ENCODE measurements at regions not wholly inside any gene's neighbourhood (a gene's known extent, or its start where the extent isn't known, plus 50 kb on each side); places are given as distances from the start of the nearest gene placed in this dataset.
A peak's percentile ranks its signal among the peaks of the same experiment; 100 is the strongest.
"Not testable (repeated sequence)": the region's sequence is repeated elsewhere in the genome, so short reads cannot be mapped to it uniquely, and the experiment has no call there.

GRCh38 chrX:54640736-54641135 is 110.7 kb downstream of the GNL3L start:
- intact Hi-C loops (cut with DNase I), result loop anchor here (5.0 kb wide), 2 partner anchors 158 to 417 kb away; no protein-coding TSS in a partner anchor
- H3K4me1 ChIP-seq, result no peaks in the 10 kb centered on the region
- H3K36me3 ChIP-seq, result no peaks in the 10 kb centered on the region
- DNase-seq (ENCODE audit: low spot score in 2 of 2), result no peak
- H3K27ac ChIP-seq, result peak overlapping the region; percentile 80 to 87
- no peak for TF ChIP-seq CTCF (IDR thresholded peaks at IDR 0.05)
- H3K27me3 ChIP-seq, result no peaks in the 10 kb centered on the region
- H3K4me3 ChIP-seq, result no peak overlapping the region
- H3K9me3 ChIP-seq, result no peaks in the 10 kb centered on the region

- no peak for DNase-seq (ENCODE audit: low spot score in 2 of 2)
- Histone ChIP-seq H3K4me1 (no peaks in the 10 kb centered on the region), H3K4me3 (no peak overlapping the region), H3K27me3 (no peaks in the 10 kb centered on the region), H3K36me3 (no peaks in the 10 kb centered on the region), H3K27ac (no peak overlapping the region), H3K9me3 (no peaks in the 10 kb centered on the region)
- no peak for TF ChIP-seq CTCF (IDR thresholded peaks at IDR 0.05)
- intact Hi-C loops (cut with DNase I), result loop anchor here (5.0 kb wide), 2 partner anchors 159 to 416 kb away; no protein-coding TSS in a partner anchor
These were observed 111.5 kb downstream of the GNL3L start for GRCh38 chrX:54641530-54641929.

GRCh38 chrX:54647607-54648006 is 117.6 kb downstream of the GNL3L start:
- intact Hi-C loops (cut with DNase I); DNase-seq (ENCODE audit: low spot score in 2 of 2): not testable (repeated sequence)

GRCh38 chrX:54659547-54659946 is 129.5 kb downstream of the GNL3L start:
- intact Hi-C loops (cut with DNase I), result no loop called here
- no peak for TF ChIP-seq CTCF (IDR thresholded peaks at IDR 0.05)

More at GRCh38 chrX:54647607-54648006, 117.6 kb downstream of the GNL3L start:
- not testable (repeated sequence) for H3K36me3 ChIP-seq, H3K27ac ChIP-seq, H3K9me3 ChIP-seq, H3K4me1 ChIP-seq, H3K27me3 ChIP-seq, H3K4me3 ChIP-seq

GRCh38 chrX:54675762-54676161 is 122.3 kb downstream of the ITIH6 start:
- no peak for DNase-seq (ENCODE audit: low spot score in 2 of 2)
- H3K4me3 ChIP-seq, result no peak overlapping the region
- no peak overlapping the region for H3K27ac ChIP-seq
- no peaks in the 10 kb centered on the region for H3K27me3 ChIP-seq
- no peaks in the 10 kb centered on the region for H3K36me3 ChIP-seq
- intact Hi-C loops (cut with DNase I), result no loop called here
- no peak for TF ChIP-seq CTCF (IDR thresholded peaks at IDR 0.05)
- H3K4me1 ChIP-seq, result no peaks in the 10 kb centered on the region
- peaks cover 4 to 14% of the 10 kb centered on the region in 2 donors for H3K9me3 ChIP-seq

More at GRCh38 chrX:54659547-54659946, 129.5 kb downstream of the GNL3L start:
- no peaks in the 10 kb centered on the region for H3K36me3 ChIP-seq
- no peak for DNase-seq (ENCODE audit: low spot score in 2 of 2)
- no peaks in the 10 kb centered on the region for H3K4me1 ChIP-seq
- no peaks in the 10 kb centered on the region for H3K9me3 ChIP-seq
- no peak overlapping the region for H3K4me3 ChIP-seq
- H3K27me3 ChIP-seq, result no peaks in the 10 kb centered on the region
- H3K27ac ChIP-seq, result no peak overlapping the region

- Histone ChIP-seq H3K27ac (no peak overlapping the region), H3K27me3 (no peaks in the 10 kb centered on the region), H3K36me3 (no peaks in the 10 kb centered on the region), H3K9me3 (peaks cover 0 to 2% of the 10 kb centered on the region in 2 donors), H3K4me3 (no peak overlapping the region), H3K4me1 (no peaks in the 10 kb centered on the region)
- intact Hi-C loops (cut with DNase I), result no loop called here
- peak in 1 of 3 experiments; percentile 16 for TF ChIP-seq CTCF (IDR thresholded peaks at IDR 0.05)
- DNase-seq (ENCODE audit: low spot score in 2 of 2), result no peak
These were observed 102.8 kb downstream of the ITIH6 start for GRCh38 chrX:54695231-54695630.
